GM12865 (cell line): ENCODE measurements at regions not wholly inside any gene's neighbourhood (a gene's known extent, or its start where the extent isn't known, plus 50 kb on each side); places are given as distances from the start of the nearest gene placed in this dataset.

Source experiments
- DNase-seq: peaks from one replicate; pipeline ENCODE4 v3.0.0; 2010; ENCODE audit warnings: low read depth
- H3K4me3 ChIP-seq: 2 replicates; pipeline ENCODE4 v1.5.1; 2011; ENCODE audit warnings: mild to moderate bottlenecking, low read depth, low read length, control low read depth
- TF ChIP-seq, protein P1 (sequence below): IDR thresholded peaks from 2 replicates; pipeline ENCODE4 v1.5.1; 2011; ENCODE audit warnings: low read length, control low read depth, low read depth, inconsistent platforms; ENCODE audit not compliant: insufficient read depth; ENCODE audit errors: missing control alignments

- H3K4me3 ChIP-seq: peak overlapping the region; percentile 16; the same call in 1 of the 2 replicates
- no peak for DNase-seq
Observed at GRCh38 chr19:33905473-33905936, 108.8 kb downstream of the KCTD15 start.

DNA sequence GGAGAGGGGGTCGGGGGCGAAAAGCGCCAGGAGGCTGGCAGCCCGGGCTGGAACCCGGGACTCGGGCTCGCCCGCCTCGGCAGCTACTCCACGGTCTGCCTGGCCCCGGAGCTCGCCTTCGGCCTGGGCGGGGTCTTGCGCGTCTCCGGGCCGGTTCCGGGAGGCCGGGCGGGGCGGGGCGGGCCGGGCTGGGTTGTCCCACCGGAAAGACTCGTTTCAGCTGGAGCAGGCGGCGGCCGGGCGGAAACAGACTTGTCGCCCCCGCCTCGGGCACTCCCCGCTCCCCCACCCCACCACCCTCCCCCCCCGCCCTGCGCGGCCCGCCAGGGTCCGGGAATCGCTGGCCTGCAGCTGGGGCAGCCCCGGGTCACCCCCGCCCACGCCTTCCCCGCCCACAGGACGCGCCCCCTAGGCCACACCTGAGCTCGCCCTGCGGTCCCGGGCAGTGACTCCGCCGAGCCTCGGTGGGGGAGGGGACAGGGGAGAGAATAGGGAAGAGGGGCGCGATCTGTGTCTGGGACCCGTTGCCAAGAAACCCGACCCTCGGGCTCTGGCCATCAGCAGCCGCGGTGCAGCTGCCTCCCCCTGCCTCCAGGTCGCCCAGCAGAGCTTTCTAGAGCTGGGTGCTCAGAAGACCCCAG lies 109.4 kb downstream of the KCTD15 start:
- TF ChIP-seq, protein P1, sequence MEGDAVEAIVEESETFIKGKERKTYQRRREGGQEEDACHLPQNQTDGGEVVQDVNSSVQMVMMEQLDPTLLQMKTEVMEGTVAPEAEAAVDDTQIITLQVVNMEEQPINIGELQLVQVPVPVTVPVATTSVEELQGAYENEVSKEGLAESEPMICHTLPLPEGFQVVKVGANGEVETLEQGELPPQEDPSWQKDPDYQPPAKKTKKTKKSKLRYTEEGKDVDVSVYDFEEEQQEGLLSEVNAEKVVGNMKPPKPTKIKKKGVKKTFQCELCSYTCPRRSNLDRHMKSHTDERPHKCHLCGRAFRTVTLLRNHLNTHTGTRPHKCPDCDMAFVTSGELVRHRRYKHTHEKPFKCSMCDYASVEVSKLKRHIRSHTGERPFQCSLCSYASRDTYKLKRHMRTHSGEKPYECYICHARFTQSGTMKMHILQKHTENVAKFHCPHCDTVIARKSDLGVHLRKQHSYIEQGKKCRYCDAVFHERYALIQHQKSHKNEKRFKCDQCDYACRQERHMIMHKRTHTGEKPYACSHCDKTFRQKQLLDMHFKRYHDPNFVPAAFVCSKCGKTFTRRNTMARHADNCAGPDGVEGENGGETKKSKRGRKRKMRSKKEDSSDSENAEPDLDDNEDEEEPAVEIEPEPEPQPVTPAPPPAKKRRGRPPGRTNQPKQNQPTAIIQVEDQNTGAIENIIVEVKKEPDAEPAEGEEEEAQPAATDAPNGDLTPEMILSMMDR: no peak
- peak overlapping the region; percentile 16; the same call in 1 of the 2 replicates for H3K4me3 ChIP-seq
- peak; percentile 12 for DNase-seq

More at GRCh38 chr19:33905473-33905936, 108.8 kb downstream of the KCTD15 start:
- TF ChIP-seq, protein P1: no peak

DNA sequence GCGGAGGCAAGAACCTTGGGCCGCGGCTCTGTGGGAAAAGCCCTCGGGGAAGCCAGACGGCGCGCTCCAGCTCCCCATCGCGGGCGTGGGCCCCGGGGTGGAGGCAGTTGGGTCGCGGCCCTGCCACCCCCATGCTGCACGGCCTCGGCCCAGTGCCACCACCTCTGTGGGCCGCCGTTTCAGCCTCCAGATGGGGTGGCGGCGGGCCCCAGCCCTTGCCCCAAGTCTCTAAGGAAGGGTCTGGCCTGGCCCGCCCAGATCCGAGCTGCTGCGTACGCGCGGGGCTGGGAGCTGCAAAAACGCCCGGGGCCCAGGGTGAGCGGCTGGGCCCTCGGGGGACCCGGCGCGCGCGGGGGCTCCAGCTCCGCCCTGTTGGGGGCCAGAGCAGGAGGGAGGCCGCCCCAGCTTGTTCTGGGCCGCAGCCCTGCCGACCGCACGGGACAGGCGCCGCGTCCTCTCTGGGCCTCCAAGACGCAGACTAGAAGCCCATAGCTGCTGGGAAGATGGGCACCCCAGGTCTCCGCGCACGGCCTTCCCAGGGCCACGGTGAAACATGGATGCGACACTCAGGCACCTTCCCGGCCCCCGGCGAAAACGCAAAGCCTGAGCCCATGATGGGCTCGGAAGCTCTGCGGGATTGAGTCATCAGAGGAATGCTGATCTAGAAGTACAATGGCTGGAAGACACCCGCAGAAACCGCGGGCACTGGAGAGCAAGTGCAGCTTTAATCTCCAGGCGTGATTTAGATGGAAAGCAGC lies 110.1 kb downstream of the KCTD15 start:
- TF ChIP-seq, protein P1: no peak
- DNase-seq: no peak
- no peak overlapping the region for H3K4me3 ChIP-seq

- no peak overlapping the region for H3K4me3 ChIP-seq
- no peak for DNase-seq
- TF ChIP-seq, protein P1: no peak
Observed at GRCh38 chr19:33910922-33911321, 114.3 kb downstream of the KCTD15 start.

DNA sequence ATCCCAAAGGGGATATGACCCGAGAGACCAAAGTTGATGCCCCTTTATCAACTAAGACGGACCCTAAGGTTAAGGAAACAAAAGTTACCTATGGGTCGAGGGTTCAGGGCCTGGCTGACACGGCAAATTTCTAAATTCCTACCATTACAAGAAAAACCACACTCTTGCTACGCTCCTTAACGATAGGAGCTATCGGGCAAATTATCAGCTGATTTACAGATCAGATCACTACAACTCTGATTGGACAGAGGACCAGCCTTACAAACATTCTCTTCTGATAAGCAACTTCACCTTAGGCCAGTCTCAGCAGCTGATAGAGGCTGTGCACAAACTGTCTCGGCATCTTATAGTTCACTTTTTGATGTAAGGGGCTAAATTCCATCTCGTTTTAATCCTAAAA lies 117.9 kb downstream of the KCTD15 start:
- no peak overlapping the region for H3K4me3 ChIP-seq
- TF ChIP-seq, protein P1: no peak
- DNase-seq: no peak

GRCh38 chr19:33916792-33917191 lies 120.1 kb downstream of the KCTD15 start:
- DNase-seq: no peak
- TF ChIP-seq, protein P1: no peak
- H3K4me3 ChIP-seq: no peak overlapping the region
